GM18505 (cell line): ENCODE measurements at regions not wholly inside any gene's neighbourhood (a gene's known extent, or its start where the extent isn't known, plus 50 kb on each side); places are given as distances from the start of the nearest gene placed in this dataset.
"Not testable (repeated sequence)": the region's sequence is repeated elsewhere in the genome, so short reads cannot be mapped to it uniquely, and the experiment has no call there.

ENCODE experiments used
- ATAC-seq: cut with Tn5 transposase; IDR thresholded peaks from one replicate; pipeline ENCODE4 v1.9.1; 2021; ENCODE audit not compliant: unreplicated experiment
- POLR2A ChIP-seq: IDR thresholded peaks from 4 replicates; pipeline ENCODE4 v1.6.1; 2011; ENCODE audit warnings: borderline replicate concordance; ENCODE audit not compliant: insufficient read depth, insufficient read length; ENCODE audit errors: extremely low read depth

GRCh38 chr15:62253294-62253693 is 88.2 kb upstream of the C2CD4B start:
- no peak for ATAC-seq
- no peak for TF ChIP-seq POLR2A

GRCh38 chr15:62254137-62254934 is 89.3 kb upstream of the C2CD4B start:
- ATAC-seq: no peak
- no peak for TF ChIP-seq POLR2A

GRCh38 chr15:62256430-62256829 is 91.3 kb upstream of the C2CD4B start:
- ATAC-seq: not testable (repeated sequence)

GRCh38 chr15:62257996-62258521 is 93.0 kb upstream of the C2CD4B start:
- no peak for ATAC-seq
- TF ChIP-seq POLR2A: no peak

GRCh38 chr15:62262305-62262941 is 97.3 kb upstream of the C2CD4B start:
- no peak for TF ChIP-seq POLR2A
- no peak for ATAC-seq

- no peak for TF ChIP-seq POLR2A
These were observed 99.1 kb upstream of the C2CD4B start for GRCh38 chr15:62264196-62264595.

GRCh38 chr15:62269504-62269903 is 104.4 kb upstream of the C2CD4B start:
- no peak for ATAC-seq
- TF ChIP-seq POLR2A: no peak

More at GRCh38 chr15:62264196-62264595, 99.1 kb upstream of the C2CD4B start:
- no peak for ATAC-seq

- ATAC-seq: no peak
- TF ChIP-seq POLR2A: no peak
These were observed 105.3 kb upstream of the C2CD4B start for GRCh38 chr15:62270216-62270921.

- TF ChIP-seq POLR2A: no peak
- ATAC-seq: no peak
These were observed 107.2 kb upstream of the C2CD4B start for GRCh38 chr15:62272290-62272689.

GRCh38 chr15:62275831-62276230 is 110.7 kb upstream of the C2CD4B start:
- TF ChIP-seq POLR2A: no peak
- no peak for ATAC-seq

GRCh38 chr15:62277816-62278394 is 112.8 kb upstream of the C2CD4B start:
- TF ChIP-seq POLR2A: no peak
- no peak for ATAC-seq

GRCh38 chr15:62278534-62278933 is 113.4 kb upstream of the C2CD4B start:
- no peak for TF ChIP-seq POLR2A

GRCh38 chr15:62279041-62279440 is 114.0 kb upstream of the C2CD4B start:
- TF ChIP-seq POLR2A: no peak

More at GRCh38 chr15:62278534-62278933, 113.4 kb upstream of the C2CD4B start:
- ATAC-seq: no peak

More at GRCh38 chr15:62279041-62279440, 114.0 kb upstream of the C2CD4B start:
- no peak for ATAC-seq
